B cell (primary cell): ENCODE measurements at regions not wholly inside any gene's neighbourhood (a gene's known extent, or its start where the extent isn't known, plus 50 kb on each side); places are given as distances from the start of the nearest gene placed in this dataset.

Experiments used
- ATAC-seq: fragments of 200-7000 bp; cut with Tn5 transposase; one replicate; pipeline ENCODE4 v1.10.0; 2021; ENCODE audit warnings: low read depth, mild to moderate bottlenecking, moderate number of reproducible peaks, moderate library complexity
- CTCF ChIA-PET: fragments of 350-600 bp; sonication (Branson Sonifier 250); formaldehyde crosslinking; loops from one replicate; lab custom pipeline; 2021; ENCODE audit warnings: antibody characterized with exemption, inconsistent platforms; lab: Charles Lee
- POLR2A ChIA-PET: fragments of 350-600 bp; sonication (Branson Sonifier 250); formaldehyde crosslinking; loops from one replicate; lab custom pipeline; 2021; ENCODE audit warnings: antibody characterized with exemption; lab: Charles Lee
- DNase-seq: peaks from one replicate; pipeline ENCODE4 v3.0.0; 2013
- H2AFZ ChIP-seq: 2 replicates; pipeline ENCODE4 v1.6.1; 2012; ENCODE audit warnings: mild to moderate bottlenecking, low read depth, low read length; ENCODE audit not compliant: insufficient read depth, poor library complexity, severe bottlenecking
- H3K27ac ChIP-seq, 2 donors: 1 replicate in 1 of 2; 2 replicates in 1 of 2; pipeline ENCODE4 v1.5.1; 2012 to 2013; ENCODE audit warnings: low read length in 2 of 2, mild to moderate bottlenecking in 2 of 2, moderate library complexity in 1 of 2
- H3K27me3 ChIP-seq, 4 experiments: fragments of 200-600 bp in 1 of 4; sonication (generic) in 1 of 4; replicated peaks in 1 of 4; 1 replicate in 2 of 4; 2 replicates in 2 of 4; pipeline versions ENCODE4 v1.6.1 to v1.7.0; 2013 to 2016; ENCODE audit warnings: low read length in 3 of 4, mild to moderate bottlenecking in 2 of 4, mixed read lengths in 1 of 4, moderate library complexity in 1 of 4; ENCODE audit not compliant: insufficient read depth in 4 of 4, control insufficient read depth in 3 of 4; ENCODE audit errors: control extremely low read depth in 1 of 4
- H3K36me3 ChIP-seq, 2 experiments: replicated peaks in 1 of 2; 1 replicate in 1 of 2; 2 replicates in 1 of 2; pipeline versions ENCODE4 v1.6.1 to v1.7.1; 2013; ENCODE audit warnings: low read length in 1 of 2; ENCODE audit not compliant: insufficient read depth in 2 of 2, control insufficient read depth in 1 of 2; ENCODE audit errors: control extremely low read depth in 1 of 2, extremely low read depth in 1 of 2
- H3K4me1 ChIP-seq, 2 donors: fragments of 200-600 bp in 1 of 2; sonication (generic) in 1 of 2; 1 replicate in 1 of 2; 2 replicates in 1 of 2; pipeline versions ENCODE4 v1.5.1 to v1.6.1; 2013 to 2017; ENCODE audit warnings: low read length in 2 of 2; ENCODE audit not compliant: control insufficient read depth in 2 of 2, insufficient read depth in 2 of 2
- H3K4me2 ChIP-seq: replicated peaks from 2 replicates; pipeline ENCODE3; 2012; ENCODE audit warnings: mild to moderate bottlenecking, low read depth, low read length; ENCODE audit not compliant: poor library complexity, severe bottlenecking
- H3K4me3 ChIP-seq, 5 experiments: fragments of 200-600 bp in 1 of 5; sonication (generic) in 1 of 5; 1 replicate in 3 of 5; 2 replicates in 2 of 5; pipeline versions ENCODE4 v1.5.1 to v1.7.0; 2011 to 2016; ENCODE audit warnings: low read length in 4 of 5, mild to moderate bottlenecking in 4 of 5, low read depth in 2 of 5, control low read depth in 1 of 5, moderate library complexity in 1 of 5; ENCODE audit not compliant: insufficient read depth in 1 of 5; ENCODE audit errors: control extremely low read depth in 1 of 5, extremely low read depth in 1 of 5
- H3K79me2 ChIP-seq: fragments of 200-600 bp; sonication (generic); one replicate; pipeline ENCODE4 v1.6.0; 2016; ENCODE audit warnings: low read length; ENCODE audit not compliant: control insufficient read depth, insufficient read depth
- H3K9ac ChIP-seq: fragments of 200-600 bp; sonication (generic); 2 replicates; pipeline ENCODE4 v1.6.1; 2017; ENCODE audit warnings: mild to moderate bottlenecking, low read length, moderate library complexity
- H3K9me3 ChIP-seq, 3 donors: one replicate each; pipeline versions ENCODE4 v1.6.1 to v1.7.1; 2013; ENCODE audit warnings: low read length in 2 of 3; ENCODE audit not compliant: control insufficient read depth in 2 of 3, insufficient read depth in 1 of 3; ENCODE audit errors: control extremely low read depth in 1 of 3
- H4K20me1 ChIP-seq: 2 replicates; pipeline ENCODE4 v1.6.0; 2012; ENCODE audit warnings: mild to moderate bottlenecking, low read length; ENCODE audit not compliant: insufficient read depth, control insufficient read depth, poor library complexity, severe bottlenecking
- H3K27ac Mint-ChIP-seq: one replicate; pipeline ENCODE4 v1.8.0; 2021; ENCODE audit warnings: mixed read lengths
- H3K27me3 Mint-ChIP-seq: one replicate; pipeline ENCODE4 v1.8.0; 2021; ENCODE audit warnings: mixed read lengths
- H3K4me1 Mint-ChIP-seq: one replicate; pipeline ENCODE4 v1.8.0; 2021; ENCODE audit warnings: mixed read lengths
- H3K4me3 Mint-ChIP-seq: one replicate; pipeline ENCODE4 v1.8.0; 2021; ENCODE audit warnings: mixed read lengths
- H3K9me3 Mint-ChIP-seq: one replicate; pipeline ENCODE4 v1.8.0; 2022; ENCODE audit warnings: mixed read lengths; ENCODE audit not compliant: insufficient read depth
- EZH2 ChIP-seq: IDR thresholded peaks from 2 replicates; pipeline ENCODE4 v1.6.1; 2012; ENCODE audit warnings: borderline replicate concordance, low read depth, mild to moderate bottlenecking, moderate library complexity, low read length; ENCODE audit not compliant: insufficient read depth, poor library complexity, severe bottlenecking
- WGBS: methylation state at CpG from one replicate; pipeline ENCODE4 v1.1.5; 2013; ENCODE audit warnings: missing lambda C conversion rate; ENCODE audit not compliant: insufficient coverage; 5-methylcytosine and 5-hydroxymethylcytosine counted together
- intact Hi-C: fragments of 100-400 bp; cut with micrococcal nuclease; formaldehyde crosslinking; loops from one replicate; pipeline ENCODE4 v1.10.0; 2022
- TF ChIP-seq, protein P1 (sequence below): fragments of 200-600 bp; IDR thresholded peaks from one replicate; pipeline ENCODE4 v1.8.0; 2022; ENCODE audit warnings: antibody characterized with exemption, mild to moderate bottlenecking

DNA sequence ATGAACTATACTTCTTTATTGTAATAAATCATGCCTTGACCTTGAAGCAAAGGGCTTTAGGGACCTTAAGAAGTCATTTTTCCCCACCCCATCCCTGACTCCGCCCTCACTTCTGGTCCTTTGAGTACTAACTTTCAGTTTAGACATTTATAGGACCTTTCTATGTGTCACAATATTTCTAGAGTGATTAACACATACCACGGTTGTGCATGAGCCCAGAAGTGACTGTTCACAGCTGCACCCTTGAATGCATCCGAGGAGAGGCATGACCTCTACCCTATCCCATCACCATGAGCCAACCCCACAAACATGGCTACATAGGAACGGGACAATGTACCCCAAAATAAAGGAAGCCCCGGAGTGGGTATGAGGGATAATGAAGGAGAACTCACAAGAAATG is 160.3 kb downstream of the HSD17B3 start:
- Histone ChIP-seq H3K79me2 (no peaks in the 10 kb centered on the region), H3K4me1 (peaks cover 10 to 13% of the 10 kb centered on the region in 2 donors), H2AFZ (no peak overlapping the region), H3K9ac (no peak overlapping the region), H3K9me3 (peaks cover 0 to 15% (median 7%) of the 10 kb centered on the region in 3 donors), H4K20me1 (no peaks in the 10 kb centered on the region), H3K27me3 (no peaks in the 10 kb centered on the region), H3K4me3 (no peak overlapping the region), H3K4me2 (no peak overlapping the region), H3K36me3 (no peaks in the 10 kb centered on the region), H3K27ac (no peak overlapping the region)
- no peaks in the 10 kb centered on the region for H3K9me3 Mint-ChIP-seq
- peaks cover 10% of the 10 kb centered on the region for H3K27me3 Mint-ChIP-seq
- ChIA-PET CTCF (no interaction called here), POLR2A (no interaction called here)
- DNase-seq, result no peak
- no peak for ATAC-seq
- WGBS, result 86% methylated on average over 1 of the region's 5 CpGs
- intact Hi-C loops, result no loop called here
- H3K4me3 Mint-ChIP-seq, result no peak overlapping the region
- TF ChIP-seq, protein P1, sequence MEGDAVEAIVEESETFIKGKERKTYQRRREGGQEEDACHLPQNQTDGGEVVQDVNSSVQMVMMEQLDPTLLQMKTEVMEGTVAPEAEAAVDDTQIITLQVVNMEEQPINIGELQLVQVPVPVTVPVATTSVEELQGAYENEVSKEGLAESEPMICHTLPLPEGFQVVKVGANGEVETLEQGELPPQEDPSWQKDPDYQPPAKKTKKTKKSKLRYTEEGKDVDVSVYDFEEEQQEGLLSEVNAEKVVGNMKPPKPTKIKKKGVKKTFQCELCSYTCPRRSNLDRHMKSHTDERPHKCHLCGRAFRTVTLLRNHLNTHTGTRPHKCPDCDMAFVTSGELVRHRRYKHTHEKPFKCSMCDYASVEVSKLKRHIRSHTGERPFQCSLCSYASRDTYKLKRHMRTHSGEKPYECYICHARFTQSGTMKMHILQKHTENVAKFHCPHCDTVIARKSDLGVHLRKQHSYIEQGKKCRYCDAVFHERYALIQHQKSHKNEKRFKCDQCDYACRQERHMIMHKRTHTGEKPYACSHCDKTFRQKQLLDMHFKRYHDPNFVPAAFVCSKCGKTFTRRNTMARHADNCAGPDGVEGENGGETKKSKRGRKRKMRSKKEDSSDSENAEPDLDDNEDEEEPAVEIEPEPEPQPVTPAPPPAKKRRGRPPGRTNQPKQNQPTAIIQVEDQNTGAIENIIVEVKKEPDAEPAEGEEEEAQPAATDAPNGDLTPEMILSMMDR, result no peak
- no peak for TF ChIP-seq EZH2
- H3K4me1 Mint-ChIP-seq, result peaks cover 12% of the 10 kb centered on the region
- no peak overlapping the region for H3K27ac Mint-ChIP-seq

DNA sequence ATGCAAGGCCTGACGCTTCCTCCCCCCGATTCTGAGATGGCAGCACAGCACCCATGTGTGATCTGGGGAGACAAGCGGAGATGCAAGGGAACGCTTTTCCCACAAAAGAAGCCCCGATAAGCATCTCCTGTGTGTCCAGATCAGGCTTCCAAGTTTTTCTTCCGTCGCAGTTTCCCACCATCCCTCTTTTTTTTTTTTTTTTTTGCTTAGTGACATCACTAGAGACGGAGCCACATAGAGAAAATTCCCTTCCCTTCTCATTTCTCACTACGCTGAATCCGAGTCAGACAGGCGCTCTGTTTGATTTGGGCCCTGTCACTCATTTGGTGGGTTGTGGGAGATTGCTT is 160.9 kb downstream of the HSD17B3 start:
- ChIA-PET CTCF (no interaction called here), POLR2A (no interaction called here)
- peaks cover 5% of the 10 kb centered on the region for H3K27me3 Mint-ChIP-seq
- no peaks in the 10 kb centered on the region for H3K9me3 Mint-ChIP-seq
- peaks cover 13% of the 10 kb centered on the region for H3K4me1 Mint-ChIP-seq
- Histone ChIP-seq H3K4me3 (no peak overlapping the region), H2AFZ (no peak overlapping the region), H3K36me3 (no peaks in the 10 kb centered on the region), H3K4me2 (no peak overlapping the region), H3K9me3 (peaks cover 0 to 15% (median 7%) of the 10 kb centered on the region in 3 donors), H3K79me2 (no peaks in the 10 kb centered on the region), H3K4me1 (peaks cover 11 to 18% of the 10 kb centered on the region in 2 donors), H3K27ac (no peak overlapping the region), H3K9ac (no peak overlapping the region), H4K20me1 (no peaks in the 10 kb centered on the region), H3K27me3 (no peaks in the 10 kb centered on the region)
- intact Hi-C loops, result no loop called here
- whole genome bisulfite sequencing, result 98% methylated on average over 5 of the region's 11 CpGs
- ATAC-seq (no peak), DNase-seq (no peak)
- TF ChIP-seq EZH2, result no peak
- TF ChIP-seq, protein P1, result no peak
- no peak overlapping the region for H3K4me3 Mint-ChIP-seq
- H3K27ac Mint-ChIP-seq, result no peak overlapping the region
